SU-DHL-6 (cell line): ENCODE measurements at regions not wholly inside any gene's neighbourhood (a gene's known extent, or its start where the extent isn't known, plus 50 kb on each side); places are given as distances from the start of the nearest gene placed in this dataset.

ENCODE experiments used
- EZH2phosphoT487 ChIP-seq: fragments of 200-600 bp; sonication (generic), shearing (Covaris generic); conservative IDR thresholded peaks from 2 replicates; pipeline ENCODE4 v1.6.1; 2018; ENCODE audit warnings: mild to moderate bottlenecking, antibody characterized with exemption, low read length, moderate library complexity, mixed read lengths
- TF ChIP-seq, protein P1 (sequence below): fragments of 200-600 bp; sonication (generic); IDR thresholded peaks from one replicate; pipeline ENCODE4 v1.5.1; 2017; ENCODE audit warnings: antibody characterized with exemption, mild to moderate bottlenecking, low read length, moderate library complexity; ENCODE audit not compliant: insufficient read depth, poor library complexity, severe bottlenecking

DNA sequence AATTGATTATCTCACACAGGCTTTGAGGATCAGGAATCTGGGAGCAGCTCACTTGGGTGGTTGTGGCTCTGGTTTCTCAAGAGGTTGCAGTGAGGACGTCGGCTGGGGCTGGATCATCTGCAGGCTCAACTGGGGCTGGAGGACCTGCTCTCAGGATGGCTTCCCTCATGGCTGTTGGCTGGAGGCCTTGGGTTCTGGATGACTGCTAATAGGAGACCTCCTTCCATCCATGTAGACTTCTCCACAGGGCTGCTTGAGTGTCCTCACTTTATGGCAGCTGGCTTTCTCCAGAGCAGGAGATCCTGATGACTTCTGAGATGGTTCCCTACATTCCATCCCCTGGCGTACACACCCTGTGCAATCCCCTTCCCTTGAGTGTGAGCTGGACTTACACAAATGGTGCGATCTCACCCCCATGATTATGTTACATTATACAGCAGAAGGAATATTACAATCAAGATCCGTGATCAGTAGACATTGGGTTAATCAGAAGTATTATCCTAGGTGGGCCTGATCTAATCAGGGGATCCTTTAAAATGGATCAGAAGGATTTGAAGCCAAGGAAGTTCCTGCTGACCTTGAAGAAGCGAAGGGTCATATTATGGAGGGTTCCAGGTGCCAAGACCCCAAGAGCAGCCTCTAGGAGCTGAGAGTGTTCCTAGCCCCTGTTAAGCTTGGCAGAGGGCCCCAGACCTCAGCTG, 122.2 kb downstream of the CXCL12 start:
- TF ChIP-seq, protein P1, sequence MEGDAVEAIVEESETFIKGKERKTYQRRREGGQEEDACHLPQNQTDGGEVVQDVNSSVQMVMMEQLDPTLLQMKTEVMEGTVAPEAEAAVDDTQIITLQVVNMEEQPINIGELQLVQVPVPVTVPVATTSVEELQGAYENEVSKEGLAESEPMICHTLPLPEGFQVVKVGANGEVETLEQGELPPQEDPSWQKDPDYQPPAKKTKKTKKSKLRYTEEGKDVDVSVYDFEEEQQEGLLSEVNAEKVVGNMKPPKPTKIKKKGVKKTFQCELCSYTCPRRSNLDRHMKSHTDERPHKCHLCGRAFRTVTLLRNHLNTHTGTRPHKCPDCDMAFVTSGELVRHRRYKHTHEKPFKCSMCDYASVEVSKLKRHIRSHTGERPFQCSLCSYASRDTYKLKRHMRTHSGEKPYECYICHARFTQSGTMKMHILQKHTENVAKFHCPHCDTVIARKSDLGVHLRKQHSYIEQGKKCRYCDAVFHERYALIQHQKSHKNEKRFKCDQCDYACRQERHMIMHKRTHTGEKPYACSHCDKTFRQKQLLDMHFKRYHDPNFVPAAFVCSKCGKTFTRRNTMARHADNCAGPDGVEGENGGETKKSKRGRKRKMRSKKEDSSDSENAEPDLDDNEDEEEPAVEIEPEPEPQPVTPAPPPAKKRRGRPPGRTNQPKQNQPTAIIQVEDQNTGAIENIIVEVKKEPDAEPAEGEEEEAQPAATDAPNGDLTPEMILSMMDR = no peak
- no peak for TF ChIP-seq EZH2phosphoT487
